ENCODE measurements at regions not wholly inside any gene's neighbourhood (a gene's known extent, or its start where the extent isn't known, plus 50 kb on each side); places are given as distances from the start of the nearest gene placed in this dataset.

DNA sequence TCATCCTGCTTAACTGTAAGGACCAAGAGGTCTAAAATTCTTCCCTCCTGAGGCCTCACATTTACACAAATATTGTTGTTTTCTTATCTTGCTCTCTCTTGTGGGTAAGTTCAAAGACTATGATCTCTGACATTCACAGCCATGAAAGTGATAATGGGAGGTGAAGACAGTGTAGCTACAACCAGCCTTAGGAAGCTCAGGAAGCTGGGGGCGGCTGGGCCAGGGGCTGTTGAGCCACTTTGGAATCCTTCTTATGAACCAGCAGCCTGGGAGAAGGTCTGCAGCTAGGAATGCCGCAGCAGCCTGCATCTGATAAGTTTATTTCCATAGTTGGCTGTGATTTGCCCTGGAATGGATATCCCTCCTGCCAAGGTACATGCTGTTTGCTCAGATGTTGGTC lies 316.2 kb downstream of the STIM2 start:
- no peaks in the 10 kb centered on the region for H3K9me3 Mint-ChIP-seq (ENCODE audit: unreplicated experiment)
- no peaks in the 10 kb centered on the region for H3K27me3 Mint-ChIP-seq (ENCODE audit: unreplicated experiment)
- no peak for DNase-seq (ENCODE audit: extremely low spot score, unreplicated experiment)
- H3K36me3 Mint-ChIP-seq (ENCODE audit: unreplicated experiment) = no peaks in the 10 kb centered on the region
- no peak overlapping the region for H3K4me3 Mint-ChIP-seq (ENCODE audit: unreplicated experiment)
- TF ChIP-seq, protein P1, sequence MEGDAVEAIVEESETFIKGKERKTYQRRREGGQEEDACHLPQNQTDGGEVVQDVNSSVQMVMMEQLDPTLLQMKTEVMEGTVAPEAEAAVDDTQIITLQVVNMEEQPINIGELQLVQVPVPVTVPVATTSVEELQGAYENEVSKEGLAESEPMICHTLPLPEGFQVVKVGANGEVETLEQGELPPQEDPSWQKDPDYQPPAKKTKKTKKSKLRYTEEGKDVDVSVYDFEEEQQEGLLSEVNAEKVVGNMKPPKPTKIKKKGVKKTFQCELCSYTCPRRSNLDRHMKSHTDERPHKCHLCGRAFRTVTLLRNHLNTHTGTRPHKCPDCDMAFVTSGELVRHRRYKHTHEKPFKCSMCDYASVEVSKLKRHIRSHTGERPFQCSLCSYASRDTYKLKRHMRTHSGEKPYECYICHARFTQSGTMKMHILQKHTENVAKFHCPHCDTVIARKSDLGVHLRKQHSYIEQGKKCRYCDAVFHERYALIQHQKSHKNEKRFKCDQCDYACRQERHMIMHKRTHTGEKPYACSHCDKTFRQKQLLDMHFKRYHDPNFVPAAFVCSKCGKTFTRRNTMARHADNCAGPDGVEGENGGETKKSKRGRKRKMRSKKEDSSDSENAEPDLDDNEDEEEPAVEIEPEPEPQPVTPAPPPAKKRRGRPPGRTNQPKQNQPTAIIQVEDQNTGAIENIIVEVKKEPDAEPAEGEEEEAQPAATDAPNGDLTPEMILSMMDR (IDR thresholded peaks at IDR 0.05) = no peak
- H3K4me1 Mint-ChIP-seq (ENCODE audit: unreplicated experiment) = no peaks in the 10 kb centered on the region
- H3K27ac Mint-ChIP-seq (ENCODE audit: unreplicated experiment) = no peak overlapping the region

DNA sequence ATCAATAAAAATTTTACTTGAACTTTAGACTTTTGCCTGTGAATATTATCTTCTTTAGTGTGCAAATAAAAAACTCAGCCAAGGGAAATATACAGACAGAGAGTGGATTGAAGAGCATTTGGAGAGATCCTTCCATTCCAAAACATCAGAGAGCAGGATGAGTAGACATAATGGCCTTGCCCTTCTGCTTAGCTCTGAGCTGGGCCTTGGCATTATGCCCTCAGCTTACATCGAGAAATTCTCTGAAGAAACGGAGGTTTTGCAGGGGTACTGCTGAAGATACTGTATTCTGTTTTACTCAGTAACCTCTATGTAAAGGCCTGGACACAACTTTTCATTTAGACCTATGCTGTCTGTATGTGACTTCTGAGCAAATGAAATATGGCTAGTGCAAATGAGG lies 317.4 kb downstream of the STIM2 start:
- Mint-ChIP-seq H3K27me3 (ENCODE audit: unreplicated experiment) (no peaks in the 10 kb centered on the region), H3K9me3 (ENCODE audit: unreplicated experiment) (no peaks in the 10 kb centered on the region), H3K4me1 (ENCODE audit: unreplicated experiment) (no peaks in the 10 kb centered on the region), H3K27ac (ENCODE audit: unreplicated experiment) (no peak overlapping the region), H3K4me3 (ENCODE audit: unreplicated experiment) (no peak overlapping the region), H3K36me3 (ENCODE audit: unreplicated experiment) (no peaks in the 10 kb centered on the region)
- TF ChIP-seq, protein P1 (IDR thresholded peaks at IDR 0.05) = no peak
- DNase-seq (ENCODE audit: extremely low spot score, unreplicated experiment) = no peak

DNA sequence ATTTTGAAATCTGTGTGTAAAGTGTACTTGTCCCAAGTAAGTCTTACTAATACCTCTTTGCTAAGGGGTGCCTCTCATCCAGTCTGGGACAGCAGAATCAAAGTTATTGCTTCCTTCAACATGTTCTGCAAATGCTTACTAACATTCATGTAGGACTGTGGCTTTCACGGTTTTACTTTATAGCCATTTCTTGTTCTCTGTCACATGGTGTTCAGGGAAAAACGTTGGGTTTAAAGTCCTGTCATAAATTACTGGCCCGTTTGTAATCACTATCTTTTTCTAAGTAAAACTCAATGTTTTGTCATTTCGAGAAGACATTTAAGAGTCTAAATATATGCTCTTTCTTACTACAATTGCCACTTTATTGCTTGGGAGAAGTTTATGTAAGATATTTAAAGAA lies 321.1 kb downstream of the STIM2 start:
- Mint-ChIP-seq H3K27me3 (ENCODE audit: unreplicated experiment) (no peaks in the 10 kb centered on the region), H3K9me3 (ENCODE audit: unreplicated experiment) (no peaks in the 10 kb centered on the region), H3K36me3 (ENCODE audit: unreplicated experiment) (no peaks in the 10 kb centered on the region), H3K27ac (ENCODE audit: unreplicated experiment) (no peak overlapping the region), H3K4me1 (ENCODE audit: unreplicated experiment) (no peaks in the 10 kb centered on the region), H3K4me3 (ENCODE audit: unreplicated experiment) (no peak overlapping the region)
- TF ChIP-seq, protein P1 (IDR thresholded peaks at IDR 0.05) = no peak
- no peak for DNase-seq (ENCODE audit: extremely low spot score, unreplicated experiment)

DNA sequence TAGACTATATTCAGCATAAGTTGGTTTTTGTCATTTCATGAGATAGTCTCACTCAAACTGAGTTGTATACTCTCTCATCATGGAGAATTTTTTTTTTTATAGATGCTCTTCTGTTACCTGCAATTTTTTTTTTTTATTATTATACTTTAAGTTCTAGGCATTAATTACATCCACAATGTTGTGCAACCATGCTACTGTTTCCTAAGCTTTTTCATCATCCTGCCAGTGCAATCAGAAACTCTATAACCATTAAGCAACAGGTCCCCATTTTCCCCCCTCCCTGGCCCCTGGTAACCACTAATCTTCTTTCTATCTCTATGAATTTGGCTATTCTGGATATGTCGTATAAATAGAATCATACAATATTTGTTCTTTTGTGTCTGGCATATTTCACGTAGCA lies 321.6 kb downstream of the STIM2 start:
- no peak overlapping the region for H3K4me3 Mint-ChIP-seq (ENCODE audit: unreplicated experiment)
- H3K27me3 Mint-ChIP-seq (ENCODE audit: unreplicated experiment) = no peaks in the 10 kb centered on the region
- TF ChIP-seq, protein P1 (IDR thresholded peaks at IDR 0.05) = no peak
- H3K9me3 Mint-ChIP-seq (ENCODE audit: unreplicated experiment) = no peaks in the 10 kb centered on the region
- H3K4me1 Mint-ChIP-seq (ENCODE audit: unreplicated experiment) = no peaks in the 10 kb centered on the region
- no peaks in the 10 kb centered on the region for H3K36me3 Mint-ChIP-seq (ENCODE audit: unreplicated experiment)
- H3K27ac Mint-ChIP-seq (ENCODE audit: unreplicated experiment) = no peak overlapping the region
- DNase-seq (ENCODE audit: extremely low spot score, unreplicated experiment) = no peak

DNA sequence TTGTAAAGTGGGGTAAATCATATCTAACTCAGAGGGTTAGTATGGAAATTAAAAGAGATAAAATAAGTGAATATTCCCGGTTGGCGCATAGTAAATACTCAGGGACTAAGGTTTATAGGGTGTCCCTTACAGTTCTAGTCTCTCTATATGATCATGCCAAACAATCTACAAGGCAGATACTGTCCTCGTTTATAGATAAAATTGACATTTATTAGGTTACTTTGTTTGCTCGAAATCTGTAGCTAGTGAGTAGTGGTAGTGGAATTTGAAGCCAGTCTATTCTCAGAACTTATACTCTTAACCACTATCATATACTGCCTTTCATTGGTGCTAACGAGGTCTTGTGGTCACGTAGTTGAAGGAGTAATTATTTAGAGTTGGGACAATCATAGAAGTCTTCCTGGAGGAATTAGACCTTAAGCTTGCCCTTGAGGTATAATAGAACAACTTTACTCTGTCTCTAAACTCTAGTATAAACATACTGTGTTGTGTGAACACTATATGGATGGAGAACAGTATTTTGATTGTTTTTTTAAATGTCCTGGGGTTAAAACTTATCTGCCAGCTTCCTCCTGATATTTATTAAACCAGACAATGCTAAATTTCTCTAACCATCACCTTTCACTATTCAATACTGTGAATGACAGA lies 324.0 kb downstream of the STIM2 start:
- H3K4me1 Mint-ChIP-seq (ENCODE audit: unreplicated experiment) = no peaks in the 10 kb centered on the region
- H3K9me3 Mint-ChIP-seq (ENCODE audit: unreplicated experiment) = no peaks in the 10 kb centered on the region
- no peaks in the 10 kb centered on the region for H3K27me3 Mint-ChIP-seq (ENCODE audit: unreplicated experiment)
- no peaks in the 10 kb centered on the region for H3K36me3 Mint-ChIP-seq (ENCODE audit: unreplicated experiment)
- TF ChIP-seq, protein P1 (IDR thresholded peaks at IDR 0.05) = no peak
- H3K4me3 Mint-ChIP-seq (ENCODE audit: unreplicated experiment) = no peak overlapping the region
- H3K27ac Mint-ChIP-seq (ENCODE audit: unreplicated experiment) = no peak overlapping the region
- no peak for DNase-seq (ENCODE audit: extremely low spot score, unreplicated experiment)

All from osteocyte (in vitro differentiated cells).